Islet of Langerhans (tissue), 1 donor: ENCODE measurements at regions not wholly inside any gene's neighbourhood (a gene's known extent, or its start where the extent isn't known, plus 50 kb on each side); places are given as distances from the start of the nearest gene placed in this dataset.

Experiments
- FAIRE-seq: peaks from one replicate; lab custom pipeline; 2011; peaks lifted over from hg19 to GRCh38; lab: Jason Lieb, UNC

- no peak for FAIRE-seq
Measured at GRCh38 chr3:117723825-117724224, 1014.2 kb downstream of the TUSC7 start.

GRCh38 chr3:117725314-117725713 lies 1015.7 kb downstream of the TUSC7 start:
- no peak for FAIRE-seq

GRCh38 chr3:117726776-117727175 lies 1017.2 kb downstream of the TUSC7 start:
- no peak for FAIRE-seq

DNA sequence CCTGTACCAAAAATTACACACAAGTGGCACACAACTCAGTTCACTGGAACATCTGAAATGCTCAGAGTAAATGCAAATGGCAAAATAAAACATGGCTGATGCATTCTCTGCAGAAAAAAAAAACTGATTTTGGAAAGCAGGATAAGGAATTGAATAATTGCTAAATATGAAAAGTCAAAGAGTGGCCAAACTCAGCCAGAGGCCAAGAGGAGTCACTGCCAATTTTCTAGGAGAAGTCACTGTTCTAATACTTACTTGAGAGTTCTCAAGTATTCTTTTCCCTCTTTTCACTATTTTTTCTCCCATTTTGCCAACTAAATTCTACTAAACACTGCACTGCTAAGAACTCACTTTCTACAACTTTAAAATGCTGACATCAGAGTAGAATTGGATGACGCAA lies 1018.6 kb downstream of the TUSC7 start:
- FAIRE-seq, result no peak

- no peak for FAIRE-seq
Measured at GRCh38 chr3:117734496-117734895, 1024.9 kb downstream of the TUSC7 start.

DNA sequence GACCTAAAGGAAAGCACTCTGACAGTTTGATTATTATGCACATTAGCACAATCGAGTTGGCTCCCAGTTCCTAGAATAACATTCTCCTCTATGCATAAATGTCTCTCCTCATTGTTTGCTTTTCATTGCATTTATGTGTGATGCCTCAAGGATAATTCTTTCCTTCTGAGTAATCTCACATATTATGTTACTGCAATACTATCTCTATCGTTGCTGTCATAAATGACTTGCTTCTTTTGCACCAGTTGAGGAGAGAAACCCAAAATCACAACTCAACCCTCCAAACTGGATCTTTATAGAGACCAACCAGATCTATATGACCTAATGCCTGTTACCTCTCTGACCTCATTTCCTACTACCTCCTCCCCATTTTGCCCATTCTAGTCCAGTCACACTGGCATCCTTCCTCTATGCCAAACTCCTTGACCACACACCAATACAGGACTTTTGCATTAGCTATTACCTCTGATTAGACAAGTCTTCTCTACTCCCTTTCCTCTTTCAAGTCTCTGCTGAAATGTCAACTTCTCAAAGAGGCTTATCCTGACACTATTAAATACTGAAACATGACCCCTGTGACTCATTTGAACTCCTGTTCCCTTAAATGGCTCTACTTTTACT lies 1026.0 kb downstream of the TUSC7 start:
- FAIRE-seq, result no peak

DNA sequence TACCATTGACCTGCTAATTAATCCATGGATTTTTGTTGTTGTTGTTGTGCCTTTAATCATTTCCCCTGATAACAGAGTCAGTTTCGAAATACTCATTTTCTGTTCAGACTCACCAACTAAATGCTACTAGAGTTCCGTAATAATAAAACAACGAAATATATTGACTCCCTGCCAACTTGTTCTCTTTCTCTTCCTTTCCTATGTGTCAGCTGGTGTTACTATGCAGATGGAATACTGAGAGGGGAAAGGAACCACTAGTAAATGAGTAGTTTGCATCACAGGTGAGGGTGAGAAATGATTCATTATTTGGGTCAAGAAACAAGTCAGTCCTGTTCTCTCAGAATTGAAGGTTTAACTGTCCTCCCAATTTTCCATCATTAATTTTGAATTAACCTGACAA lies 1027.3 kb downstream of the TUSC7 start:
- no peak for FAIRE-seq

DNA sequence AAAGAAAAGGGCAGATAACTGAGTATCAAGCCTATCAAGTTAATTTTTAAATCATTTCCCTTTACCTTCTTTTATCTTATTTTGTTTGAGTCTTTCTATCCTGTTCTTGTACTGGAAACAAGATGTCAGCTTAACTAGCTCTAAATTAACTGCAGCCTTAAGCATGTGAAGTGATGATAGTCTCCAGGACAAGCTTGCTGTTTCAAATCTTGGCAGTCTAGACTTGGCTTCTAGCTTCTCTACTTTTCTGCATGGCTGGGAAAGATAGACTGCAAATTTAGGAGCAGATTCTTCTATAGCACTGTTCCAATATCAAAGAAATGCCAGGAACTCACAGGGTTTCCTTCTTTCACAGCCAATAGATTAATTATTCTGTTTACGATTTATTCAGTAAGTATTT lies 1034.4 kb downstream of the TUSC7 start:
- no peak for FAIRE-seq

GRCh38 chr3:117744935-117745334 lies 1035.4 kb downstream of the TUSC7 start:
- FAIRE-seq, result no peak

DNA sequence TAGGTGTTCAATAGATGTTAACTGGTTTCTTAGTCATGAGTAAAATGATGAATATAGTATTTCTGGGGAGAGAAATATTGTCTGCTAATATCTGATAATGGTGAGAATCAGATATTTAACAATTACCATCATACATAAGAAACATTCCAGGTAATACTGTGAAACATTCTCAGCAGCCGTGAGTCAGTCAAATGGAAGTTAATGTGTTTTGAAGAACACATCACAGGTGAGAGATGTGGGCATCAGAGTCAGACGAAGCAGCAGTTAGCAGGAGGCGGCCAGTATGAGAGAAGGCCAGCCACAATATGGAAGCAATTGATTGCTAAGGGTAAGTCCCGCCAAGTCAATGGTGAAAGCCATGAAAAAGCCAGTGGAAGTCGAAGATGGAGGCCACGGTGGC lies 1035.9 kb downstream of the TUSC7 start:
- FAIRE-seq, result no peak

DNA sequence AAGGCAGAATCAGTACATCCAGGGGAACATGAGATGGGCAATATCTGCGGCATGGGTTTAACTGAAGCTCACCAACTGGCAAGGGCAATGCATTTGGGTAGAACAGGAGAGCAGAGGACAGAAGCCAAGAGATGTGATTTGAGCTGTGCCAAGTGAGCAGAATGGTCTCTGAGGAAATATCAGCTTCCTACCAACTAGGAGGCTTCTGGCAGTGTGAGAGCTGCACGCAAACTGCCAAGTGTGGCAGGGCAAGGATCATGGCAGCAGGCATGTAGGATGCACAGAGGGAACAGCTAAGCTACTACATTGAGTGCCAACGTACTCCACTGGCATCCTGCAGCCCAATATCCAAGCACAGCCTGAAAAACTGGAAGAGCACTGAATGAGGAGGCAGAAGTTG lies 1036.5 kb downstream of the TUSC7 start:
- FAIRE-seq, result no peak

GRCh38 chr3:117748131-117748530 lies 1038.6 kb downstream of the TUSC7 start:
- no peak for FAIRE-seq

DNA sequence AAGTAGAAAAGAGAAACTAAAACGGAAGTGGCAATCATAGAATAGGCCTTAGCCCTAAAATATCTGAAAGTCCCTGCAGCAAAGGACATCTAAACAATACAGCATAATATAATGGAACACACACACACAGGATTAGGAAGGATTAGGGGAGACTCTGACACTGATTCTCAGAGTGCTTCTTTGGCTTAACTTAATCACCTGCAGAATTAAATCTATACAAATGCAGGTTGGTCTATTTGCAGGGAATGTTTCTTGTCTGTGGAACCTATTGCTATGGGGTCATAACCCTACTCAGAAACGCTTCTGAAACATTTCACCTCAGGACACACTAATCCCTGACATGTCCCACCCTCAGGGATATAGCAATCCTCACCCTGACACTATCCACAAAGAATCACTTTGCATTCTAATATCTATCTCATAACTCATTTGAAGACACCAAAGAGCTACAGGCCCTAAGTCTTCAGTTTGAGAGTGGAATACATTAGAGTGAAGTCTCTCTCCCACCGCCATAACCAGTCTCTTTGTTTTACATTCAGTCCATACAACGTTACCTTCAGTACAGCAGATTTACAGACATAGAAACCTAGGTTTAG lies 1041.2 kb downstream of the TUSC7 start:
- no peak for FAIRE-seq

DNA sequence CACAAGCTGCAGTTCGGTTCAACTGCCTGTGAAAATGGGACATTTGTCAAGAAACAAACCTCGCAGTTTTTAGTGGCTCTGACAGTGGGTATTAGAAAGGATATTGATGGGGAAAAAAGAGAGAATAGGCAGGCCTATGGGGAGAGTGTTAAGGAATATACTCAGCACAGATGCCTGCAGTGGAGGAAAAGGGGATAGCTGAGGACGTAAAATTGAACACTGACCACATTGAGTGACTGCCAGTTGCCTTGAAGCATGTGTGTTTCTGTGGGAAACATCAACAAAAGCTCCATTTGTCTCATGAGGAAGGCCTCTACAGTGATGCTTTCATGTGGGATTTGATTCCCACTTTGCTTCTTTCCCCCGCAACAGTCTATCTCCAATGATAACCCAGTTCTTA lies 1042.1 kb downstream of the TUSC7 start:
- FAIRE-seq, result no peak

DNA sequence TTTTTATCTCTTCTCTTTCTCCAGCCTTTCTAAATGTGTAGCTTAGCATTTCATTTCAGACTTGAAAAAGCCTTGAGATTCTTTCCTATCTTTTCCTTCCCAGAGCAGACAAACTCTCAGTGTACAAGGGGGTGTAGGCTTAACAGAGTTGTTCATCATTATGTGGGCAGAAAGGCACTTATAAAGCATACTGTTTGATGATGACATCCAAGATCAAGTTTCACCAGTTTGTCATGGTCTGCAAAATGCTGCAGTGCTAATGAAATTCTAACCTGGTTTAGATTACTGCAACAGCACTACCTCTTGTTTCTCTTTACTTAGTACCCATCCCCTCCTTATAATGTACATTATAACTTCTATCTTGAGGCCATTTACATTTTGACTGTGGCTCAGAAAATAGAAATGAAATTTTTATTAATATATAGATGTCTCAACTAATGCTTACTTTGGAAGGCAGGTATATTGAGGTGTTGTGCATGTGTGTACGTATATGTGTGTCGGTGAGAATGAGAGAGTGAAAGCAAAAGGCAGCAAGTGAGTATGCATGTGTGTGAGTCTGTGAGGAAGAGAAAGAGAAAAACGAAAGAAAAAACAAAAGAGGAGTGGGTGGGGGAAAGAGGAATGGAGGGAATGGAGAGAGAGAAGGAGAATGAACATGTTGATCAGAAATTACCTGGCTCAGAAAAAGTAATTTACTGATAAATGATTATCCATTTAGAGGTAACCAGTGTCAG lies 1043.6 kb downstream of the TUSC7 start:
- FAIRE-seq, result no peak

DNA sequence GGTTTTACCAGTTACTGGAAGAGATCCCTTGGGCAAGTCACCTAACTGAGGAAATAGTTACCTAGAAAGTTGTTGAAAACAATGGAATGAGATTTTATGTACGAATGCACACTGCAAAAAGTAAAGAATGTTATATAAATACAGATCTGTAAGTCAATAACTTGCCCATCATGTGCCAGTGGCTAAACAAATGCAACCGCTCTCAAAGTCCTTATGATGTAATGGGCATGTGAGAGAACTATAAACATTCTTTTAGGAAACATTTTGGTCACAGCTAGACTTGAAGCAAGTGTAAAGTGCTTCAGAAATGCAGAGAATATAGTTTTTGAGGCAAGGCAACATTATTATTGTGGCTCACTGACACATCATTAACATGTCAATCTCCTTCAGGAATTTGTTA lies 1044.5 kb downstream of the TUSC7 start:
- FAIRE-seq, result no peak

DNA sequence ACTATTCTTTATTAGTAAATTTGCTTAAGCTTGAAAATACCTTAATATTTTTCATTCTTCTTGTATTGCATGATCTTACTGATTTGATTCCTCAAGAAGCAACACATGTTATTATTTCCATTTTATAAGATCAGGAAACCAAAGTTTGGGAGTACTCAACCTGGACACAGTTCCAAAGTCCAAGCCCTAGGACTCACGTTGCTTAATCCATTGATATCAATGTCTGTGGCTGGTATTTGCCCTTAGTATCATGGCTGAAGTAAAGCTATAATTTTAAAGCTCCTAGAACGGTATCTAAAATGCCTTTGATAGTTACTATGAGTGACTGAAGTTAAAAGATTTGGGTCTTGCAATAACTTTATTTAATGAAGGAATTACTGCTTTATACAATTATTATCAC lies 1045.3 kb downstream of the TUSC7 start:
- FAIRE-seq, result no peak

DNA sequence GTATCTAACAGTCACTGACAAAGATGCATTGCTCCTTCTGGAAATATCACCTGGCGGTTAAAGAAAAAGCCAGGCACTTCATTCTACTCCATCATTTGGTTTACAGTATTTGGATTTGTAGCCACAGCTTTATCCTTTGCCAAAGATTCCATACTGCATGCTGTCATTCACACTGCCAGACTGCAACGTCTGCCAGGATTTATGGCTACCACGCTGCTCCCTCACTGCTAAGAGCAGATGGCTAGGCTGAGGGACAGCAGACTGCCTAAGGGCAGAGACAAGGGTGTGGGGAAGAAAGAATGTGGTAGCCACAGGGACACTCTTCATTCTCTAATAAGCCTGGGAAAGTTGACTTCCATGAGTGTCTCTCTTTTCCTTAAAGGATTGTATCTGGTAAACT lies 1047.0 kb downstream of the TUSC7 start:
- FAIRE-seq, result no peak

GRCh38 chr3:117761703-117762620 lies 1052.4 kb downstream of the TUSC7 start:
- no peak for FAIRE-seq

- FAIRE-seq, result no peak
Measured at GRCh38 chr3:117762621-117763037, 1053.0 kb downstream of the TUSC7 start.

DNA sequence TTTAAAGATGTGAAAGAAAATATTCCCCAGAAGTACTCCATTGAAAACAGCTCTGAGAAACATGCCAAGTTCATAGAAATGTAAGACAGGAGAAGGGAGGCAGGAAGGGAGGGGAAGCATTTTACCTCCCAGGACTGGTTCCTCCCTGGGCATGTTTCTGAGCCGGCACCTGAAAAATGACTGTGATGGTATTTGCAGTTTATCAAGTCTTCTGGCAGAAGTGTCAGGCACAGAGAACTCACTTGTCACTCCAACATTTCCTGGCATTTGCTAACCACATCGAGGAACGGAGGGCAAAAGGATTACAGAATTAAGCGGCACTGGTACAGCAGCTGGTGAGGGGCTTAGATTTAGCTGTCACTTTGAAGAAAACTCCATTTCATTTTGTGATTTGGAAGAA lies 1054.0 kb downstream of the TUSC7 start:
- FAIRE-seq, result no peak

- FAIRE-seq, result no peak
Measured at GRCh38 chr3:117768581-117768980, 1059.0 kb downstream of the TUSC7 start.

- FAIRE-seq, result no peak
Measured at GRCh38 chr3:117774130-117774529, 1064.6 kb downstream of the TUSC7 start.
